GM21515 (cell line): ENCODE measurements at regions not wholly inside any gene's neighbourhood (a gene's known extent, or its start where the extent isn't known, plus 50 kb on each side); places are given as distances from the start of the nearest gene placed in this dataset.
A peak's percentile ranks its signal among the peaks of the same experiment; 100 is the strongest.

Source experiments
- ATAC-seq: cut with Tn5 transposase; IDR thresholded peaks from one replicate; pipeline ENCODE4 v1.9.1; 2021; ENCODE audit not compliant: unreplicated experiment

DNA sequence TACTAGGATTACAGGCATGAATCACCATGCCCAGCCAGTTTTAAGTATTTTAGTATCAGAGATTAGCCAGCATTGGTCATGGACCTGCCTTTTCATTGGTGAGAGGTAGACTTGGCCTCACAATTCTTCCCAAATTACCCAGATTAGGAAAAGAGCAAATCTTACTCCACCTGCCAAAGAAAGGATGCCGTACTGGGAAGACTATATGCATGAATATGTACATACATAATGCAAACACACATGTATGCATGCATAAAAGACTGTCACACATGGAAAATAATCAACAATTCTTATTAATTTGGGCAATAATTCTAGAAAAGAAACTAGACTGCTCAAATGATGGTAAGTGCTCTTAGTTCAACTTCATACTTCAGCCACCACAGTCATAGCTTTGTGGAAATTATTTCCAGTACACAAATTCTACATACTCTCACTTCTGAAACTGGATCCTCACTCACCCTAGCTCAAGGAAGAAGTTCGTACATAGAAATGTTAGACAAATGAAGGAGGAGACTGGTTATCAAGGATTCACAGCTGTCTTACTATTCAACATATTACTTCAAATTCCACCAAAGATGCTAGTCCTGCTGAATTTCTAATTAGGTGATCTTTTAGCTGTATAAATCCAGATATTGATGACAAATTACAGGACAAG is 73.7 kb downstream of the MINAR2 start:
- ATAC-seq: no peak

DNA sequence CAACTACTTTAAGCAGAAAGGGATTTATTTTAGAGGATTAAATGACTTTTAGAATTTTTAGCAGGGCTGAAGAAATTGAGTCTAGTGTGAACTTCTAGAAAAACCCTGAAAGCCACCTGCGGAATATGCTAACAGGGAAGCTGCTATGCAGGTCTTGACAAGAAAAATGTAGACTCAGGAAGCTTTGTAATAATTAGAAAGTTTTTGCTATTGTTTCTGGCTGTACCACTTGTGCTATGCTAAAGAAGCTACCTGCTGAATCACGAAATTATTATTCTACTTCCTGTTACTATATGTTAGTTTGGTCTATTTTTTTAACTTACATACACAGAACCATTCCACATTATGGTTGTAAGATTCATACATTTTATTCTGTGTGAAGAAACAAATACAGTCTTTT is 74.0 kb upstream of the CHSY3 start:
- ATAC-seq: no peak

DNA sequence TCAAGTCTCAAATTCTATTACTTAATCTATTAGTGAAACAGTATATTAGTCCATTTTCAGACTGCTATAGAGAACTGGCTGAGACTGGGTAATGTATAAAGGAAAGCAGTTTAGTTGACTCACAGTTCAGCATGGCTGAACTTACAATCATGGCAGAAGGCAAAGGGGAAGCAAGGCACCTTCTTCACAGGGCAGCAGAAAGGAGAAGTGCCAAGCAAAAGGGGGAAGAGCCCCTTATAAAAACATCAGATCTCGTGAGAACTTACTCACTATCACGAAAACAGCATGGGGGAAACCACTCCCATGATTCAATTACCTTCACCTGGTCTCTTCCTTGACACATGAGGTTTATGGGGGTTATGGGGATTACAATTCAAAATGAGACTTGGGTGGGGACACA is 67.9 kb upstream of the CHSY3 start:
- ATAC-seq: no peak

DNA sequence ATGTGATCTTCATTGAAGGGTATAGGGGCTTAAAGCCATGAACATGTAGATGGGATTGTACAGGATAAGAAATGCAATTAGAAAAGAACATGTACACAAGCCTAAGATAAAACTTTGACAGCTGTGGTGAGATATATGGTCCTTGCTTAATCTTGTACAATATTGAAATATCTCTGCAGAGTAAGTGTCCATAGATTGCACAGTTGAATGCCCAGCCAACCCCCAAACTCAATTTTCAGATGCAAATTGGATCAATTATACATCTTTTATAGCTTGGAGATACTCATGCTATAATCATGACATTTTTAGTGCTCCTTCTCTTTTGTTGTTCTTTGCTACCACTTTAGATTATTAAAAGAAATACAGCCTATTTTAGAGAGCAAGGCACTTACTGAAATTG is 59.5 kb upstream of the CHSY3 start:
- ATAC-seq: no peak

DNA sequence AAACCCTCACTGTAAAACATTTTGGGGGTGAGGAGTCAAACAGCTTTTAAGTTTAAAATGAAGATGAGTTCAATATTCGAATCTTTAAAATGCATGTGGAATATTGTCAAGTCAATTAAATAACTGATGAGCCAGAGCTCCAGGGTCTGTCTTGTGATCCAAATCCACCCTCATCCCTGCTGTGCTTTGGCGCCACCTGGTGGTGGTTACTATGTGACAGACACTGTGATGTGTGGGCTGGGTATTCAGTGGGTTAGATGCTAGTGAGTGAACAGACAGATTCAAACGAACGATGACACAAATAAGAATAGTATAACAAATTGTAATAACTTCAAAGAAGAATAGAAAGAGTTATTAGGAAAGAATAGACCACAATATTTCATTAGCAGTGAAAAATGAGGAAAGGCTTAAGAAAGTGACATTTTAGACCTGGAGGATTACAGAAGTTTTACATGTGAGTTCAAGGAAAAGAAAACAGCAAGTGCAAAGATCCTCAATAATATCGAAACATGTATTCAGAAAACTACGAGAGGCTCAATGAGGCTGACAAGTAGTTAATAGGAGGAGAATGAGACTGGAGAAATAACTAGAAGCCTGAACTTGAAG is 51.4 kb upstream of the CHSY3 start:
- peak; percentile 99 for ATAC-seq

DNA sequence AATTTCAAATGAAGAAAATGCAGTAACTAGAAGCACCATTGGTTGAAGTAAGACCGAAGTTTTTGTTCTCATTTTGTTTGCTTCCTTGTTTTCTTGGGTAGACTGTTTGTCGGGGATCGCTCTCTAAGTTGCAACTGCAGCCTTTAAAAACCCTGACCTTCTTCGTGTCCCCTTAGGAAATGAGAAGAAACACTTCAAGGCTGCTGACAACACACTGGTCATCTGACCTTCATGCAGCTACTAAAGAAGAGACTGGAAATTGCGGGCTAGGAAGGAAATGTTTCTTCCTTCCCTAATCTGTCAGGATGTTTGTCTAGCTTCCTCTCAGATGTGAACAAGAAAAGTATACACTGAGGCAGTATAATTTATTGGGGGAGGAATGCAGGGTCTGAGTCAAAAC is 50.7 kb upstream of the CHSY3 start:
- ATAC-seq: no peak
